Stimulated activated CD4-positive, alpha-beta T cell treated with anti-CD3 and anti-CD28 coated beads, Interleukin-12 subunit alpha, Interleukin-12 subunit beta, amount 100 ng/mL, for 24 hours (primary cell): ENCODE measurements at regions not wholly inside any gene's neighbourhood (a gene's known extent, or its start where the extent isn't known, plus 50 kb on each side); places are given as distances from the start of the nearest gene placed in this dataset.

Experiments
- DNase-seq, 2 experiments: peaks; one replicate each; pipeline ENCODE4 v3.0.0-alpha.2; 2020; ENCODE audit warnings: low read depth in 2 of 2

DNA sequence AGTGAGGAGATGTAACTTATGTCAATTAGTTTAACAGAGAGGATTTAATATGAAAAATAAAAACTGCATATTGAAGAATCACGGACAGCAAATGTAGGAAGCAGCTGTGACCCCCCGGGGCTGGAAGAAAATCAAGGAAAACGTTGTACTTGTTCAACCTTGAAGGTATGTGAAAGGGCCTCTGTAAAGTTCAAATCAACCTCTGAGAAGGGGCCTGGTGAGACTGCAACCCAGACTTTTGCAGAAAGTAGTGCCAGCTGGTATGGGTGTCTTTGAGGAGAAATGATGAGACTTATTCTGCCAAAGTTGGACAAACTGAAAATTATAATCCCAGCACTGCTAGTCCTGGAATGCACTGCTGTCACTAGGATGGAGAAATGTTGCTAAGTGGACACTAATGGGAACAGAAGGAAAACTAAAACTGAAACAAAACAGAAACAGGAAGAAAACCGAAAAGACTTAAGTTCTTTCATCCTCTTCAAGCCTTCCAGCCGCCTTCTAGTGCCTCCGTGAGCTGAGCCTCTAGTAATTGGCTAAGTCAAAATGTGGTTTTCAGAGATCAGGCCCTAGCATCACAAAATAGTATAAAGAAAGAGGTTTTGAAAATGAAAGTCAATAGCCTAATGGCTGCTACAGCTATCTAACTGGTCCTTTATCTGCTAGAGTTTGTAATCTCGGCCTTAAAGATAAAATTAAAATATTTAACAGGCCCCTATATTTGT, 253.7 kb upstream of the SORCS1 start:
- DNase-seq, result no peak

GRCh38 chr10:107417446-107417845, 252.9 kb upstream of the SORCS1 start:
- DNase-seq, result no peak

DNA sequence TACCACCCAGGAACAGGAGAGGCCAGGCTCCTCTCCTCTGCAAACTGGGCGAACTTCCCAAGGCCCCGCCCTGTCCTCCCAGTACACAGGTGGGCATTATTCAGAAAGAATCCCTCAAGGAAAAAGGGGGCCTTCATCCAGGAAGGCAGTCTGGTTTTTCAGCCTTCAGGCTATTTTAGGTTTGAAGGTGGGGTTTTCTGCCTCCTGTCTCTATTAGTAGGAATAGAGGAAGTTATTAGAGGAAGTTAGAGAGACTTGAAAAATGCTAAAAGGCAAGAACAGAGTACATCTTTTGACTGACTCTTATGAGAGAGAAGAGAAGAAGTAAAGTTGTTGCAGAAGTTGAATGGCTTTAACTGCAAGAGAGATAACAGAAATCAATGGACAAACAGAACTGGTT, 250.9 kb upstream of the SORCS1 start:
- DNase-seq, result no peak

DNA sequence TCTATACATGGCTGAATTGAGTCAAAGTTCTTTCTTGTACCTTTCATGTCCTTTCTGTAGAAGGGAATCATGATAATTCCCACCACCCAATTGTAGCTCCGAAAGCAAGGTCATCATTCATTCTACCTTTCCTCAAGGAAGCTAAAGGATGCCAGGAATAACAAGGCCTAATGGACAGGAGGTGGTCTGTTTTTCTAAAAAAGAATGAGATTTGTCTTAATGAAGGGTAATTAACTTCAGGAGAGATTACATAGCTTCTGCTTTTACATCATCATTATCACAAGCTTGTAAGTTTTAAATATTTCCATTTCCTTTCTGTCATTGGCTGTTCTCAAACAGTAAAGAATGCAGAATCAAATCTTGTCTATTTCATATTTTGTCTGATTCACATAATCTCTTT, 249.5 kb upstream of the SORCS1 start:
- no peak for DNase-seq

DNA sequence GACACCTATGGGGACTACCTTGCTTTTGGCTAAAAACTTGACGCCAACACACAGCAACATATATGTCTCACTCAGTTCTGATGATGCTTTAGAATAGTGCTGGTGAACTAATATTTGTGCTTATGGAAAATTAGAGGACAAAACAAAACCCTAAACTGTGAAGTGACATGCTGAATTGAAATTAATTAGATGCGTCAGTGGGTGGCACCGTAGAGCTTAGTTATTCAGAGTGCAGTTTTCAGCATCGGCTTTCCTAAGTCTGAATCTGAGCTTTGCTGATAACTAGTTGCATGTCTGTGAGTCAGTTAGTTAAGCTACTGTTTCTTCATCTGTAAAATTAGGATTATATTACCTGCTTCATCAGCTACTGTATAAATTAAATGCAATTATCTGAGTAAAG, 245.0 kb upstream of the SORCS1 start:
- no peak for DNase-seq

GRCh38 chr10:107398115-107398514, 233.6 kb upstream of the SORCS1 start:
- no peak for DNase-seq

GRCh38 chr10:107391901-107392300, 227.4 kb upstream of the SORCS1 start:
- no peak for DNase-seq

GRCh38 chr10:107390563-107390962, 226.1 kb upstream of the SORCS1 start:
- no peak for DNase-seq

DNA sequence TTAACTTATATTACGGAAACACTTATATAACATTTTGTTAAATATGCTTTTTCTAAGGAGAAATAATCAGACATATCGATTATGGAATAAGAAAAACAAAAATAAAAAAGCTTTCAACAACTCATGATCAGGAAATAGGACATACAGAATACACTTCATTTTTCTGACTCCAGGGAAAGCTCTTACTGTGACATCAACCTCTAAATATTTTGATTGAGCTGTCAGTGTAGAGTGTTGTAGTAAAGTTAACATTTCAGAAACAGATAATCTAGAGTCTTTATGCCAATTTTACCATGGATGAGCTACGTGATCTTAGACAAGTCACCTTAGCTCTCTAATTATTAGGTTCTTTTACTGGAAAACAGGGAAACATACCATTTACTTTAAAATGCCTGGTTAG, 218.9 kb upstream of the SORCS1 start:
- DNase-seq, result no peak

GRCh38 chr10:107379601-107380000, 215.1 kb upstream of the SORCS1 start:
- DNase-seq, result no peak

DNA sequence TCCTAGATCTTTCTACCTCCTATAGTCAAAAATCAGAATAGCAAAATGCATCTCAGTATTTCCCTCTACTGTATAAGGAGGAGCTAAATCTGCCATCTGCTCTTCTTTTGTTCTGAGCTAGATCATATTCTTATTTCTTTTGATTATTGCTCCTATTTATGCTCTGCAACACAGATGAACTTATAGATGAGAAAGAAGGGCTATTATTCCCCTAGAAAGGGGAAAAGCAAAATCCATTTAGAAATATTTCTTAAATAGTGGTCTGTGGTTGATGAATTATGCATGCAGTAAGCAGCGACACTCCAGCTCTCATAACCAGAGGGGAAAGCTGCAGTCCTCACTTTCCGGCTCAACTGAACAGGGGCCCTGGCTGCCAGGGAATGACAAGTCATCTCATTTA, 207.3 kb upstream of the SORCS1 start:
- DNase-seq, result no peak

GRCh38 chr10:107364872-107365271, 200.4 kb upstream of the SORCS1 start:
- no peak for DNase-seq

GRCh38 chr10:107362306-107362705, 197.8 kb upstream of the SORCS1 start:
- DNase-seq, result no peak

DNA sequence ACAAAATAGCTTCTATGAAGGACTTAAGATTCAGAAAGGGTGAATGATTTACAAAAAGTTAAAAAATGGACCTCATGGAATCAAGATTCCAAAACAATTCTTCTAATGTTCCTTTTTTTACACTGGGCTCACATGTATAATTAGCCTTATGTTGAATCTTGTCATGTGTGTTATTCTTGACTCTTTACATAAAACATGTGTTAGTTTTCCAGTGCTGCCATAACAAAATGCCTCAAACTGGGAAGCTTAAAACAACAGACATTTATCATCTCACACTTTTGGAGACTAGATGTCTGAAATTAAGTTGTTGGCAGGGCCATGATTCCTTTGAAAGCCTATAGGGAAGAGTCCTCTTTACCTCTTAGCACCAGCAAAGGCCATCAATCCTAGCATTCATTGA, 192.5 kb upstream of the SORCS1 start:
- no peak for DNase-seq

- DNase-seq, result no peak
Observed at GRCh38 chr10:107356396-107356795, 191.9 kb upstream of the SORCS1 start.

- DNase-seq, result no peak
Observed at GRCh38 chr10:107342711-107343110, 178.2 kb upstream of the SORCS1 start.

DNA sequence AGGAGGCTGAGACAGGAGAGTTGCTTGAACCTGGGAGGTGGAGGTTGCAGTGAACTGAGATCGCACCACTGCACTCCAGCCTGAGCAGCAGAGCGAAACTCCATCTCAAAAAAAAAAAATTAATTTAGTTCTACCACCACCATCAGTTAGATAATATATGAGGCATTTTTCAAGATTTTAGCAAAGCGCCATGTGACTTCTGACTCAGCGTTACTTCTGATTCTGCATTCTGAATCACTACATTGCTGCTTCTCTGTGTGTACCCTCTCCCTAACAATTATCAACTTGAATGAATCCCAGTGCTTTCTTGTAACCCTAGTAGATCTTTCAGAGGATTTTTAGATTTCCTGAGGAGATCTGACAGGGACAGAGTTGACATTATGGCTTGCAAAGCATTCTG, 176.8 kb upstream of the SORCS1 start:
- no peak for DNase-seq

DNA sequence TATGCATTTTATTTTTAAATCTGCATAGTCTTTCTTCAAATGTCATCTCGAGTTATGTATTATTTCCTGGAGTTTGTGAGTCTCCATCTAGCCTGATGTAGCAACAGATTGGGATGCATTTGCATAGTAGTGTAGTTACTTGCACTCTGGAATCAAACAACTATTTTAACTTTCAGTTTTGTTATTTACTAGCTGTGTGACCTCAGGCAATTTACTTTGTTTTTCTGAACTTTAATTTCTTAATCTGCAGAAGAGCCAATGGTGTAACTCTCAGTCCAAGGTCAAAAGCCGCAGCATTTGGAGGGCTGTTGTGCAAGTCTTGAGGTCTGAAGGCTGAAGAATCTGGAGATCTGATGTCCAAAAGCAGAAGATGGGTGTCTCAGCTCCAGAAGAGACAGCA, 175.8 kb upstream of the SORCS1 start:
- no peak for DNase-seq

- no peak for DNase-seq
Observed at GRCh38 chr10:107336061-107336460, 171.6 kb upstream of the SORCS1 start.

- no peak for DNase-seq
Observed at GRCh38 chr10:107317592-107317991, 153.1 kb upstream of the SORCS1 start.

DNA sequence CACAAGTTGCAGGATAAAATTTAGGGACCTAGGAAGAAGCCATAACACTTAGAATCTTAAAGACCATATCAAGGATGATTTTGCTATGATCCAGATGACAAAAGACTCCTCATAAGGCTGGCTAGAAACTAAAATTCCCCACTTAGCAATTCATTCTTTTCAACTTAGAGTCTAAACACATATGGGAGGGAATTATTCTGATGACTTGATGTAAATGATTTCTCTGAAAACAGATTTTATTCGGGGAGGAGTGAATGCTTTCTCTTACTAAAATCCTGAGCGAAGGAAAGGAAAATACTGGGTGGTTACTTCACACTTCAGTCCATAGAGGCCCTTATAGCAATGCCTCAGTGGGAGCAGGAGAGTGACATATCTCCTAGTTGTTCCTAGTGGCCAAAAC, 138.7 kb upstream of the SORCS1 start:
- DNase-seq, result no peak

DNA sequence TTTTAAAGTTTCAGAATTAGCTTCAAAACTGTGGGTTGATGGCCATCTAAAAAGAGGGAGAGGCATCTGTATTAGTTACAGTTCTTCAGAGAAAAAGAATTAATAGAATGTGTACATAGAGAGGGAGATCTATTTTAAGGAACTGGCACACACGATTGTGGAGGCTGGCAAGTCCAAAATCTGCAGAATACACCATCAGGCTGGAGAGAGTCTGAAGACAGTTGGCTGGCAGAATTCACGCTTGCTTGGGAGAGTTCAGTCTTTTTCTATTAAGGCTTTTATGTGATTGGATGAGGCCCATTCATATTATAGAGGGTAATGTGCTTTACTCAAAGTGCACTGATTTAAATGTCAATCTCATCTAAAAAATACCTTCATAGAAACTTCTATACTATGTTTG, 135.1 kb upstream of the SORCS1 start:
- no peak for DNase-seq

GRCh38 chr10:107284187-107284586, 119.7 kb upstream of the SORCS1 start:
- DNase-seq, result no peak

GRCh38 chr10:107280293-107280692, 115.8 kb upstream of the SORCS1 start:
- DNase-seq, result no peak
